Mesenteric fat pad (tissue), 1 donor: ENCODE measurements at regions not wholly inside any gene's neighbourhood (a gene's known extent, or its start where the extent isn't known, plus 50 kb on each side); places are given as distances from the start of the nearest gene placed in this dataset.
A peak's percentile ranks its signal among the peaks of the same experiment; 100 is the strongest.

Source experiments
- DNase-seq: peaks from one replicate; pipeline ENCODE4 v3.0.0-alpha.2; 2020; ENCODE audit warnings: low spot score
- donor health status: DM: yes; HTN: yes; CAD: no.

DNA sequence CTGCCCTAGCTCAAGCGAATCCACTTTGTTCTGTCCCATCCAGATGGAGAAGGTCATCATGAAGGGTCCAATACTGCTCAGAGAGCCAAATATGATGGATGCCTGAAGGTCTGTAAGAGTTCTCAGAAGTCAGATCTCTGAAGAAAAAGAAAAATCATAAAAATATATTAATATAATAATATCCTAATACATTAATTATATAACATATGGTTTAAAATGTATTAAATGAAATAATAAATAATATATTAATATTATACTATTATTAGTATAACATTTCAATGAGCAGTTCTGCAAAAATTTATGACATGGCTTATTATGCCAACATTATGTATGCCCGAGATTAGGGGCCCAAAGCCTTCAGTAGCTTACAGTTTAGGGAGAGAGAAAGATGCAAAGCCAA is 78.2 kb upstream of the GPR12 start:
- no peak for DNase-seq

- no peak for DNase-seq
Measured at GRCh38 chr13:26837997-26838396, 77.4 kb upstream of the GPR12 start.

DNA sequence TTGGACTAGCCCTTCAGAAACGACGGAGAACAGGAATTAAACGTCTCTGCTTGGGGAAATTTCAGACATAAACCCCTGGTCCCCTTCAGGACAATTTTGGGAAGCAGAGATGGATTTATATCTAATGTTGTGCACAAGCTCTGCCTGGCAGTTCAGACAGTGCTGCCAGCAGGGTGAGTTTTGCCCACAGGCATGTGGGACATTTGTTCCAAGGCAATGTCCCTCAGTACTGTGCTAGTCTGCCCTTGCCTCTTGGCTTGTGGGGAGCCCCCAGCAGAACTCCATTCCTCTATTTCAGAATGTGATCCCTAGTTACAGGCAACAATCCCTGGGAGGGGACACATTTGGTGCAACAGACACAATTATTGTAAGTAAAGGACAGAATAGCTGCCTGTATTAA is 76.5 kb upstream of the GPR12 start:
- DNase-seq, result no peak

DNA sequence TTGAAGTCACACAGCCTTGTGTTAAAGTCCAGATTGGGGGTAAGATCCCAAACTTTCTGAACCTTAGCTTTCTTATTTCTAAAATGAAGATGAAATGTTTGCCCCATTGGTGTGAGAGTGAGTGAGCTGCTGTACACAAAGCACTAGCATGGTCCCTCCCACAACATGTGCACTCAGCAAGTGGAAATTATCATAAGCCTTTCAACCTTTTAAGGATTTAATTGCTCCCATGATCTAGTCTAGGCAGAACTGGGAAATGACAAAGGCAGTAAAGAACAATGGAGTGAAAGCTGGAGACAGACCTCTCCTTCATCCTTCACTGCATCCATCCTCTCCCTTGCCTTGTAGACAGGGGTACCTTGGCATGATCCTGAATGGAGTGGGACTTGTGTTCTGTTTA is 76.0 kb upstream of the GPR12 start:
- no peak for DNase-seq

DNA sequence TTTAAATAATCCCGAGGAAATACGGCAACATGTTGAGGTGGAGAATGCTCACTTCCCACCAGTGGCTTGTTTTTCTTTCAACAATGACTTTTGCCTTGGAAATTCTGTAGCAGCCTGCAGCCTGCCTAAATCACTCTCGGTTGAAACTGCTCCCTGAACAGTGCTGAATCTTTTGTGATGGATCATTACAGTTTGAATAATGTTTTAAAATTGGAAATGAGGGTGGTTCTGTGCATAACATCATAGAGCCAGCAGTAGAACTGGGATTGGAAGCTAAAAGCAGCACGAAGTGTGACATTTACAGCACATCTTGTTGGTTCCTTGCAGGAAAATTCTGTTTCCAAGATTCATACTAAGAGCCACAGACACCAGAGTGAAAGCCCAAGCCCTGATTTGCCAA is 74.1 kb upstream of the GPR12 start:
- no peak for DNase-seq

DNA sequence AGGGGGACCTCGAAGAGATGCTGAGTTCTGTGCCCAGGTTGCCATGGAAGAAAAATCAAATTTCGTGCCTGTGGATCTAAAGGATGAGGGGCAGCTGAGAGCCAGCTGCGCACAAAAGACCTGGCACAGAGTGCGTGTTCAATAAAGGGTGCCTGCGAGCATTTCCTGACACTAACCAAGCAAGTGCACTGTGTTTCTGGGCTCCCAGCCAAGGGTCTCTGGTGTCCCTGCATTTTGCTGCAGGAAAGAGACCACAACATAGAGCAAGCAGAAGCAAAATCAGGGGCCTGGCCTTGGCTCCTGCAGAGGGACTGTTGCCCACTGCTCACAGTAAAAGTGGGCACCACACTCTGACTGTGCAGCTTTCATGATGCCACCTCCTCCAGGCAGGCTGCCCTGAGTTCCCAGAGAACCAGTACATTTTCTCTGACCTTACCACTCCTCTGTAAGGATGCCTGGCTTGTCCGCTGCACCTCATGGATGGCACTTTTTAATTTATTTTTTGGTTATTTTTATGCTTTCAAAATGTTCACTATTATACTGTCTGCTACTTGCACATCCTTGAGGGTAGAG is 70.8 kb upstream of the GPR12 start:
- no peak for DNase-seq

GRCh38 chr13:26829716-26830115 is 69.1 kb upstream of the GPR12 start:
- no peak for DNase-seq

DNA sequence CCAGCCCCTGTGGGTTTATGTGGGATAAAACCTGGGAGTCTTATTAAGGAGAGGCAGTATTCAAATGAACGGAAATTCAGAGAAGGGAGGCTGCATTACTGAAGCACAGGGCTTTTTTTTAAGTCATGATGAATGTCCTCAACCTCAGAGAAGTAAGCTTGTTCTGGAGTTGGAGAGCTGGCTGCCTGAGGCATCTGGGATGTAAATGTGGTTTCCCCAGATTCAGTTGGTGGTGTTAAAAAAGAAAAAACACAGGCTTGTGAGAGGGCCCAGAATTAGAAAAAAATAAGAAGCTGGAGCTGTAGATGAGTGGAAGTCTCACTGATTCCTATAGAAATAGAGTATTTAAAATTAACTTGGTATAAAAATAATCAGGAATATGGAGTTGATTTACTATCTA is 64.0 kb upstream of the GPR12 start:
- no peak for DNase-seq

DNA sequence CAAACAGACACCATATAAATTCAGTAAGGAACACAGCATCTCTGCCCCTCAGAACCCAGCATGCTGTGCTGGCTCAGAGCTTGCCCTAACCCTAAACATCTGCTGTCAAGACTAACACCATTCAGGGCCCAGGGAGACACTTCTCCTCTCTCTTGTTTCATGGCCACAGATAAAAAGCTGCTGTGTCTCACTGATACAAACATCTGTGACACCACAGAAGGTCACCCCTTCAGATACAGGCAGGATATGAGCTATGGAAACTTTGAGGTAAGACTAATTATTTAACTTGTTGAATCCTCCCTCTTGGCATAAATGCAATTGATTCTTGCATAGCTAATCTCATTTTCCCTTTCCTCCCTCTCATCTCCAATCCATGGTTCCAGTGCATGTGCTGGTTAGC is 61.6 kb upstream of the GPR12 start:
- no peak for DNase-seq

- no peak for DNase-seq
Measured at GRCh38 chr13:26821672-26822071, 61.1 kb upstream of the GPR12 start.

GRCh38 chr13:26820871-26821270 is 60.3 kb upstream of the GPR12 start:
- DNase-seq, result no peak

DNA sequence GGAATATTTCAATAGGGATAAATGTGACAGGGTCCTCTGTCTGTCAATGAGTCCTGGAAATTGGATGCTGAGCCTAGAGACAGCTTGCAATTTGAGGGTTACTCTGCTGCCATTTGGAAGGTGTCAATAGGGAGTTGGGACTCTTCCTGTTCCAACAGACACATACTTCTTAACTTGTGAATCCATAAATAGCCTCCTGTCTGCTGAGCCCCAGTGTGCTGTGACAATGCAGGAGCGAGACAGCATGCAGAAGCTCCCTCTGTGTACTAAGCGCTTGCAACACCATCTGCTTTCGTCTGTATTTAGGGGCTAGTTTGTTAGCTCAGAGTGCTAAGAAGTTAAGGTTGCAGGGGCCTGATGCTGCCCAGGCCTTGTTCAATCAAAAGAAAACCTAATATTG is 58.5 kb upstream of the GPR12 start:
- DNase-seq, result no peak

GRCh38 chr13:26816881-26817280 is 56.3 kb upstream of the GPR12 start:
- DNase-seq, result no peak

GRCh38 chr13:26813980-26814348 is 53.4 kb upstream of the GPR12 start:
- DNase-seq, result peak; percentile 57

DNA sequence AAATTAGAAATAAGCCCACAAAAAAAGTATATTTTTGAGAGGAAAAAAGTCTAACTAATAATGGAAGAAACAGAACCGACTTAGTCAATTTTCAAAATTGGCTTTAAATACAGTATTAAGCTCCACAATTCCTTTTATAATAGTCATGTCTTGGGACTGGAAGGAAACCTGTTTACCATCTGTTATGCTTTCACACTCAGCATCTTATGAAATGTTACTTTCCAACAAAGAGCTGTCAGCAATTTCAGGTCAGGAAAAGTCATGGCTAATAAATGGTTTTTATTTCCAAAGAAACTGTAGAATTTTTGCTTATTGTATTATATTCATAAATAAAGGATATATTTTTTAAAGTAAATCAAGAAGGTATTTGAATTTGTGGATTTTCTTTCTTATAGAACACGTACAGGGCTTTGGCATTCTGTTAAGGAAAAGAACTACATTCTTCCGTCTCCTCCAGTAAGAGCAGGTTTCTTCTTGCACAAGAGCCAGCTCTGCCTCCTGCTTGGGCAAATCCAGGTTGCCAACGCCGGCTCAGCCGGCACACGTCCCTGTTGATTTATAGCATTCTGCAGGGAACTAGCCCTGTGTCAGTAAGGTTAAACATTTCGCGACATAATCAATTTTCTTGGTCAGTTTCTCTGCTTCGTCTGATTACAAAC is 52.9 kb upstream of the GPR12 start:
- DNase-seq, result peak; percentile 45

- DNase-seq, result peak; percentile 33
Measured at GRCh38 chr13:26811581-26811980, 51.0 kb upstream of the GPR12 start.
